SU-DHL-6 (cell line): ENCODE measurements at regions not wholly inside any gene's neighbourhood (a gene's known extent, or its start where the extent isn't known, plus 50 kb on each side); places are given as distances from the start of the nearest gene placed in this dataset.
"Not testable (repeated sequence)": the region's sequence is repeated elsewhere in the genome, so short reads cannot be mapped to it uniquely, and the experiment has no call there.

Experiments
- CTCF ChIP-seq: fragments of 200-600 bp; sonication (generic); IDR thresholded peaks from one replicate; pipeline ENCODE4 v1.5.1; 2017; ENCODE audit warnings: antibody characterized with exemption, mild to moderate bottlenecking, low read length, moderate library complexity; ENCODE audit not compliant: insufficient read depth, poor library complexity, severe bottlenecking
- EZH2phosphoT487 ChIP-seq: fragments of 200-600 bp; sonication (generic), shearing (Covaris generic); conservative IDR thresholded peaks from 2 replicates; pipeline ENCODE4 v1.6.1; 2018; ENCODE audit warnings: mild to moderate bottlenecking, antibody characterized with exemption, low read length, moderate library complexity, mixed read lengths

- TF ChIP-seq CTCF, EZH2phosphoT487: not testable (repeated sequence)
Measured at GRCh38 chr5:68691874-68692273, 401.9 kb upstream of the SLC30A5 start.
